SK-N-SH (cell line): ENCODE measurements at regions not wholly inside any gene's neighbourhood (a gene's known extent, or its start where the extent isn't known, plus 50 kb on each side); places are given as distances from the start of the nearest gene placed in this dataset.

Experiments used
- EP300 ChIP-seq, 2 experiments: IDR thresholded peaks; 2 replicates each; pipeline versions ENCODE4 v1.4.0 to v1.6.1; 2012; ENCODE audit warnings: borderline replicate concordance in 1 of 2, low read depth in 1 of 2, low read length in 1 of 2
- FOSL2 ChIP-seq: IDR thresholded peaks from 2 replicates; pipeline ENCODE4 v1.4.0; 2012; ENCODE audit warnings: low read depth, mild to moderate bottlenecking, moderate library complexity, borderline replicate concordance
- FOXJ3 ChIP-seq: sonication (generic); formaldehyde crosslinking; IDR thresholded peaks from 2 replicates; pipeline ENCODE4 v1.5.1; 2020; ENCODE audit warnings: mild to moderate bottlenecking, missing genetic modification reagents
- GABPA ChIP-seq: IDR thresholded peaks from 2 replicates; pipeline ENCODE4 v1.4.0; 2012; ENCODE audit warnings: low read depth, mild to moderate bottlenecking
- MXI1 ChIP-seq: IDR thresholded peaks from 2 replicates; pipeline ENCODE4 v1.6.1; 2012; ENCODE audit warnings: mild to moderate bottlenecking, low read depth, low read length, improper control_type of control experiment
- POLR2AphosphoS5 ChIP-seq: IDR thresholded peaks from 2 replicates; pipeline ENCODE4 v1.6.1; 2012; ENCODE audit warnings: low read depth, low read length
- RAD21 ChIP-seq: IDR thresholded peaks from 2 replicates; pipeline ENCODE4 v1.6.1; 2012; ENCODE audit warnings: mild to moderate bottlenecking, low read length
- SIN3A ChIP-seq: IDR thresholded peaks from 2 replicates; pipeline ENCODE4 v1.6.1; 2012; ENCODE audit warnings: low read depth, mild to moderate bottlenecking, low read length, moderate library complexity, borderline replicate concordance
- YY1 ChIP-seq: IDR thresholded peaks from 2 replicates; pipeline ENCODE4 v1.4.0; 2012; ENCODE audit warnings: low read depth, mild to moderate bottlenecking
- TF ChIP-seq, protein P1 (sequence below): fragments of 200-600 bp; sonication (generic); IDR thresholded peaks from 2 replicates; pipeline ENCODE4 v1.6.1; 2017; ENCODE audit warnings: antibody characterized with exemption, mild to moderate bottlenecking, moderate library complexity
- TF ChIP-seq, protein P2 (sequence below): IDR thresholded peaks from 2 replicates; pipeline ENCODE4 v1.4.0; 2012; ENCODE audit warnings: low read depth, borderline replicate concordance
- TF ChIP-seq, protein P3 (sequence below): IDR thresholded peaks from 2 replicates; pipeline ENCODE4 v1.4.0; 2012; ENCODE audit warnings: low read depth
- TF ChIP-seq, protein P4 (sequence below): IDR thresholded peaks from 2 replicates; pipeline ENCODE4; 2012
- TF ChIP-seq, protein P5 (sequence below): IDR thresholded peaks from 2 replicates; pipeline ENCODE4 v1.4.0; 2012; ENCODE audit warnings: low read depth, borderline replicate concordance

DNA sequence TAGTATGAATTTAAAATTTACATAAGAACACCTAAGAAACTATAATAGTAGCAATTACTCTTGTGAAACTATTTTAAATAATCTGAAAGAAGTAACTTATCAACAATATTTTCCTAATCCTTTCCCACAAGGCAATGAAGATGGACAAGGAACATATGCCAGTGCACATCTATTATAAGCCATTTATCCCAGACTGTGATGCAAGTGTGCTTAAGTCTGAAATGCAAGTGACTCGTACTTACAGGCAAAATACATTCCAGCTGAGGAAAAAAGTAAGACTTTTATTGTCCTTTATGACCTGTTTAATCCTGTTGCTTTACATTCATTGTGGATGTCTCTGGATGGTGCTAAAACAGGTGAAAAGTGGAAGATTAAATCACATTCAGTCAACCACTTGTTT, 709.4 kb downstream of the ZNF385D start:
- TF ChIP-seq, protein P1, sequence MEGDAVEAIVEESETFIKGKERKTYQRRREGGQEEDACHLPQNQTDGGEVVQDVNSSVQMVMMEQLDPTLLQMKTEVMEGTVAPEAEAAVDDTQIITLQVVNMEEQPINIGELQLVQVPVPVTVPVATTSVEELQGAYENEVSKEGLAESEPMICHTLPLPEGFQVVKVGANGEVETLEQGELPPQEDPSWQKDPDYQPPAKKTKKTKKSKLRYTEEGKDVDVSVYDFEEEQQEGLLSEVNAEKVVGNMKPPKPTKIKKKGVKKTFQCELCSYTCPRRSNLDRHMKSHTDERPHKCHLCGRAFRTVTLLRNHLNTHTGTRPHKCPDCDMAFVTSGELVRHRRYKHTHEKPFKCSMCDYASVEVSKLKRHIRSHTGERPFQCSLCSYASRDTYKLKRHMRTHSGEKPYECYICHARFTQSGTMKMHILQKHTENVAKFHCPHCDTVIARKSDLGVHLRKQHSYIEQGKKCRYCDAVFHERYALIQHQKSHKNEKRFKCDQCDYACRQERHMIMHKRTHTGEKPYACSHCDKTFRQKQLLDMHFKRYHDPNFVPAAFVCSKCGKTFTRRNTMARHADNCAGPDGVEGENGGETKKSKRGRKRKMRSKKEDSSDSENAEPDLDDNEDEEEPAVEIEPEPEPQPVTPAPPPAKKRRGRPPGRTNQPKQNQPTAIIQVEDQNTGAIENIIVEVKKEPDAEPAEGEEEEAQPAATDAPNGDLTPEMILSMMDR = no peak
- TF ChIP-seq SIN3A (no peak), MXI1 (no peak), POLR2AphosphoS5 (no peak), FOXJ3 (CRISPR knock-in tag) (no peak), RAD21 (no peak), EP300 (IDR thresholded peaks at IDR 0.05; ENCODE audit: borderline replicate concordance in 1 of 2, low read depth in 1 of 2, low read length in 1 of 2) (no peak), FOSL2 (no peak), GABPA (no peak), YY1 (no peak)
- TF ChIP-seq, protein P2, sequence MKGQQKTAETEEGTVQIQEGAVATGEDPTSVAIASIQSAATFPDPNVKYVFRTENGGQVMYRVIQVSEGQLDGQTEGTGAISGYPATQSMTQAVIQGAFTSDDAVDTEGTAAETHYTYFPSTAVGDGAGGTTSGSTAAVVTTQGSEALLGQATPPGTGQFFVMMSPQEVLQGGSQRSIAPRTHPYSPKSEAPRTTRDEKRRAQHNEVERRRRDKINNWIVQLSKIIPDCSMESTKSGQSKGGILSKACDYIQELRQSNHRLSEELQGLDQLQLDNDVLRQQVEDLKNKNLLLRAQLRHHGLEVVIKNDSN = no peak
- TF ChIP-seq, protein P3, sequence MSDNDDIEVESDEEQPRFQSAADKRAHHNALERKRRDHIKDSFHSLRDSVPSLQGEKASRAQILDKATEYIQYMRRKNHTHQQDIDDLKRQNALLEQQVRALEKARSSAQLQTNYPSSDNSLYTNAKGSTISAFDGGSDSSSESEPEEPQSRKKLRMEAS = no peak
- TF ChIP-seq, protein P4, sequence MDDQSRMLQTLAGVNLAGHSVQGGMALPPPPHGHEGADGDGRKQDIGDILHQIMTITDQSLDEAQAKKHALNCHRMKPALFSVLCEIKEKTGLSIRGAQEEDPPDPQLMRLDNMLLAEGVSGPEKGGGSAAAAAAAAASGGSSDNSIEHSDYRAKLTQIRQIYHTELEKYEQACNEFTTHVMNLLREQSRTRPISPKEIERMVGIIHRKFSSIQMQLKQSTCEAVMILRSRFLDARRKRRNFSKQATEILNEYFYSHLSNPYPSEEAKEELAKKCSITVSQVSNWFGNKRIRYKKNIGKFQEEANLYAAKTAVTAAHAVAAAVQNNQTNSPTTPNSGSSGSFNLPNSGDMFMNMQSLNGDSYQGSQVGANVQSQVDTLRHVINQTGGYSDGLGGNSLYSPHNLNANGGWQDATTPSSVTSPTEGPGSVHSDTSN = no peak
- TF ChIP-seq, protein P5, sequence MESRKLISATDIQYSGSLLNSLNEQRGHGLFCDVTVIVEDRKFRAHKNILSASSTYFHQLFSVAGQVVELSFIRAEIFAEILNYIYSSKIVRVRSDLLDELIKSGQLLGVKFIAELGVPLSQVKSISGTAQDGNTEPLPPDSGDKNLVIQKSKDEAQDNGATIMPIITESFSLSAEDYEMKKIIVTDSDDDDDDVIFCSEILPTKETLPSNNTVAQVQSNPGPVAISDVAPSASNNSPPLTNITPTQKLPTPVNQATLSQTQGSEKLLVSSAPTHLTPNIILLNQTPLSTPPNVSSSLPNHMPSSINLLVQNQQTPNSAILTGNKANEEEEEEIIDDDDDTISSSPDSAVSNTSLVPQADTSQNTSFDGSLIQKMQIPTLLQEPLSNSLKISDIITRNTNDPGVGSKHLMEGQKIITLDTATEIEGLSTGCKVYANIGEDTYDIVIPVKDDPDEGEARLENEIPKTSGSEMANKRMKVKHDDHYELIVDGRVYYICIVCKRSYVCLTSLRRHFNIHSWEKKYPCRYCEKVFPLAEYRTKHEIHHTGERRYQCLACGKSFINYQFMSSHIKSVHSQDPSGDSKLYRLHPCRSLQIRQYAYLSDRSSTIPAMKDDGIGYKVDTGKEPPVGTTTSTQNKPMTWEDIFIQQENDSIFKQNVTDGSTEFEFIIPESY = no peak
